ENCODE measurements at regions not wholly inside any gene's neighbourhood (a gene's known extent, or its start where the extent isn't known, plus 50 kb on each side); places are given as distances from the start of the nearest gene placed in this dataset.

DNA sequence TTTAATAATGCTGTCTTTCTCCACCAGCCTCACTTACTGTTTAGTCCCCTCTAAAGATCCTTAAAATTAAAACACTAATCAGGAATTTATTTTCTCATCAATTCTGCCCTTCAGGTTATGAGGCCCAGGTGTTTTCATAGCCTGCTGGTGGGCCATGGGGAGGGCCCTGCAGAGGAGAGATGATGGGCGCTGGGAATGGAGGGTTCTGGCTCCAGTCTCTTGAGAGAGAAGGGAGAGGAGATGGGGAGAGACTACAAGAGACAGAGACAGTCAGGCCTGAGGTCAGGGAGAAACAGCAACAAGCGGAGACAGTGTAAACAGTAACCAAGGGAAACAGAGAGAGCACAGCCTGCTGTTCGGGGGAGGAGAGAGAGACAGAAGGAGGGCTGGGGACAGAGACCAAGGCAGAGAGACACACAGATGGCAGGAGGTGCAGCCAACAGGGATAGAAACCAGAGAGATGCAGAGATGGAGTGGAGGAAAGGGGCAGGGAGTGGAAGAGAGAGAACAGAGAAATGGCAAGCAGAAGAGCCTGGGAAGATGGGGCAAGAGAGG lies 187.3 kb upstream of the SYT13 start:
- Histone ChIP-seq H3K14ac (ENCODE audit: low read length in 2 of 2) (no peak overlapping the region), H3K18ac (ENCODE audit: low read depth in 1 of 2, low read length in 2 of 2) (peak overlapping the region in 1 of 2 experiments; percentile 48), H2AK5ac (ENCODE audit: low read length, severe bottlenecking) (no peak overlapping the region), H3K9ac (ENCODE audit: low read length) (no peak overlapping the region), H2BK120ac (ENCODE audit: low read depth, low read length) (peak overlapping the region; percentile 54), H3K23ac (ENCODE audit: low read length in 2 of 2) (no peak overlapping the region), H2BK12ac (ENCODE audit: low read length in 2 of 2) (peak overlapping the region in 1 of 2 experiments; percentile 37), H3K4me2 (ENCODE audit: low read length, poor library complexity, severe bottlenecking) (no peak overlapping the region), H3K9me3 (ENCODE audit: control insufficient read depth, low read length) (no peaks in the 10 kb centered on the region), H3K36me3 (ENCODE audit: control insufficient read depth in 1 of 2, insufficient read depth in 2 of 2, low read depth in 1 of 2, low read length in 2 of 2) (no peaks in the 10 kb centered on the region), H2BK5ac (ENCODE audit: low read depth, low read length, poor library complexity, severe bottlenecking) (no peak overlapping the region), H4K8ac (ENCODE audit: low read length) (no peak overlapping the region), H3K4me3 (ENCODE audit: insufficient read depth in 1 of 2, low read depth in 1 of 2, low read length in 2 of 2) (no peak overlapping the region), H3K79me1 (replicated peaks; ENCODE audit: low read length, poor library complexity, severe bottlenecking) (no peaks in the 10 kb centered on the region), H3K27ac (ENCODE audit: low read length, poor library complexity, severe bottlenecking) (no peak overlapping the region), H2AFZ (ENCODE audit: low read depth, low read length) (no peak overlapping the region), H3K27me3 (ENCODE audit: control insufficient read depth in 1 of 2, insufficient read depth in 1 of 2, low read length in 2 of 2) (peaks cover 17 to 51% of the 10 kb centered on the region in 2 experiments), H2BK15ac (ENCODE audit: low read depth, poor library complexity, severe bottlenecking) (no peak overlapping the region), H3K4me1 (ENCODE audit: control insufficient read depth, insufficient read depth, low read depth, low read length) (peaks cover 11% of the 10 kb centered on the region), H4K91ac (ENCODE audit: low read length) (no peak overlapping the region), H3K4ac (ENCODE audit: low read depth in 1 of 2, low read length in 2 of 2) (no peak overlapping the region)
- DNase-seq: peak; percentile 73
- WGBS: 20% methylated on average over 3 of the region's 3 CpGs

DNA sequence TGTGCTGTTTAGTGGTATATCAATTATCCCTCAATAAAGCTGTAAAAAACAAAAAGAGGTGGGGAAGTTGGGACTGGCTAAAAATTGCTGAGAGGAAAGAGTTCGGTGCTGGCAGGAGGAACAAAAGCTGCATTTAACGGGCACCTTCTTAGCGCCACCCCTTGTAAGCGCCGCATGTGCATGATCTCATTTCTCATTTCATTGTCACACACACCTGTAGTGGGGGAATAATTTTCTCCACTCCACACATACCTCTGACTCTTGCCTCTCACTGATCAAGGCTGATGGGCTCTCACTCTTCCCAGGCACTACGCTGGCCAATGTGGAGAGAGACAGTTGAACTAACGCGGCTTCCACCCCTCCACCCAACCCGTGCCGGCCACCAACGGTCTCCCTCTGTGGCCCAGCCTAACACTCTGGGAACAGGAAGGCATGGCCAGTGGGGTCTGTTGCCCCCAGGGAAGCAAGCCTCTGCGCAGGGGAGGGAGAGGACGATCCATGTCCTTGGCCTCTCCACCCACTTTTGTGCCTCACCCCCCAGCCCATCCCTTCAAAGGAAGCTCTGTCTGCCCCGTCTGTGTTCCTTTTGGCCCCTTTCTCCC lies 186.7 kb upstream of the SYT13 start:
- H3K4me2 ChIP-seq (ENCODE audit: low read length, poor library complexity, severe bottlenecking): no peak overlapping the region
- H2AFZ ChIP-seq (ENCODE audit: low read depth, low read length): no peak overlapping the region
- H2BK5ac ChIP-seq (ENCODE audit: low read depth, low read length, poor library complexity, severe bottlenecking): no peak overlapping the region
- H3K27ac ChIP-seq (ENCODE audit: low read length, poor library complexity, severe bottlenecking): no peak overlapping the region
- no peak overlapping the region for H3K4ac ChIP-seq (ENCODE audit: low read depth in 1 of 2, low read length in 2 of 2)
- no peak overlapping the region for H3K4me3 ChIP-seq (ENCODE audit: insufficient read depth in 1 of 2, low read depth in 1 of 2, low read length in 2 of 2)
- no peak overlapping the region for H2BK15ac ChIP-seq (ENCODE audit: low read depth, poor library complexity, severe bottlenecking)
- peaks cover 16% of the 10 kb centered on the region for H3K4me1 ChIP-seq (ENCODE audit: control insufficient read depth, insufficient read depth, low read depth, low read length)
- WGBS: 85% methylated on average over 14 of the region's 14 CpGs
- no peak overlapping the region for H4K91ac ChIP-seq (ENCODE audit: low read length)
- H4K8ac ChIP-seq (ENCODE audit: low read length): no peak overlapping the region
- no peaks in the 10 kb centered on the region for H3K36me3 ChIP-seq (ENCODE audit: control insufficient read depth in 1 of 2, insufficient read depth in 2 of 2, low read depth in 1 of 2, low read length in 2 of 2)
- H3K23ac ChIP-seq (ENCODE audit: low read length in 2 of 2): no peak overlapping the region
- no peaks in the 10 kb centered on the region for H3K9me3 ChIP-seq (ENCODE audit: control insufficient read depth, low read length)
- H3K18ac ChIP-seq (ENCODE audit: low read depth in 1 of 2, low read length in 2 of 2): peak overlapping the region in 1 of 2 experiments; percentile 48
- no peak overlapping the region for H2BK12ac ChIP-seq (ENCODE audit: low read length in 2 of 2)
- peaks cover 14 to 45% of the 10 kb centered on the region in 2 experiments for H3K27me3 ChIP-seq (ENCODE audit: control insufficient read depth in 1 of 2, insufficient read depth in 1 of 2, low read length in 2 of 2)
- H2BK120ac ChIP-seq (ENCODE audit: low read depth, low read length): peak overlapping the region; percentile 54
- no peak overlapping the region for H2AK5ac ChIP-seq (ENCODE audit: low read length, severe bottlenecking)
- no peak overlapping the region for H3K9ac ChIP-seq (ENCODE audit: low read length)
- no peak overlapping the region for H3K14ac ChIP-seq (ENCODE audit: low read length in 2 of 2)
- no peak for DNase-seq
- H3K79me1 ChIP-seq (replicated peaks; ENCODE audit: low read length, poor library complexity, severe bottlenecking): no peaks in the 10 kb centered on the region

DNA sequence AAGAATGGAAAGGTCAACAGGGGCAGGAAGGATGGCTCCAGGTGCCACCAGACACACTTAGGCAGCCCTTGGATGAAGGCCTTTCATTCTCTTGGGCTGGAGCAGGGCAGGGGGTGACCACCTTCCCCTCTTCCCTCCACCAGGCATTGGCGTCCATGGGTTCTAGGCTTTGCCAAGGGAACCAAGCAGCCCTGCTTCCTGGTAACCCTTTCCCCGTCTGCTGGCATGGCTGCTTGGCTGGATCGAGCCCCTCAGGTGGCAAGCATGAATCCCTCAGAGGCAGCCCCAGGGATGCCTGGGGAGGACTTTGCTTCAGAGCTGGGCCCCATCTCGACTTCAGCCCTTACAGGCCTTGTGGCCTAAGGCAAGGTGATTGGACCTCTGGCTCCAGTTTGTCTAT lies 185.1 kb upstream of the SYT13 start:
- Histone ChIP-seq H2AFZ (ENCODE audit: low read depth, low read length) (no peak overlapping the region), H2BK120ac (ENCODE audit: low read depth, low read length) (no peak overlapping the region), H3K4me3 (ENCODE audit: insufficient read depth in 1 of 2, low read depth in 1 of 2, low read length in 2 of 2) (no peak overlapping the region), H3K18ac (ENCODE audit: low read depth in 1 of 2, low read length in 2 of 2) (no peak overlapping the region), H3K14ac (ENCODE audit: low read length in 2 of 2) (peak overlapping the region in 1 of 2 experiments; percentile 12), H4K8ac (ENCODE audit: low read length) (no peak overlapping the region), H3K27me3 (ENCODE audit: control insufficient read depth in 1 of 2, insufficient read depth in 1 of 2, low read length in 2 of 2) (peaks cover 3 to 33% of the 10 kb centered on the region in 2 experiments), H3K23ac (ENCODE audit: low read length in 2 of 2) (no peak overlapping the region), H3K4me1 (ENCODE audit: control insufficient read depth, insufficient read depth, low read depth, low read length) (peaks cover 21% of the 10 kb centered on the region), H3K36me3 (ENCODE audit: control insufficient read depth in 1 of 2, insufficient read depth in 2 of 2, low read depth in 1 of 2, low read length in 2 of 2) (no peaks in the 10 kb centered on the region), H3K27ac (ENCODE audit: low read length, poor library complexity, severe bottlenecking) (no peak overlapping the region), H4K91ac (ENCODE audit: low read length) (no peak overlapping the region), H3K4me2 (ENCODE audit: low read length, poor library complexity, severe bottlenecking) (no peak overlapping the region), H2BK12ac (ENCODE audit: low read length in 2 of 2) (no peak overlapping the region), H2BK15ac (ENCODE audit: low read depth, poor library complexity, severe bottlenecking) (no peak overlapping the region), H3K9ac (ENCODE audit: low read length) (no peak overlapping the region), H3K9me3 (ENCODE audit: control insufficient read depth, low read length) (no peaks in the 10 kb centered on the region), H2AK5ac (ENCODE audit: low read length, severe bottlenecking) (no peak overlapping the region), H2BK5ac (ENCODE audit: low read depth, low read length, poor library complexity, severe bottlenecking) (no peak overlapping the region), H3K4ac (ENCODE audit: low read depth in 1 of 2, low read length in 2 of 2) (no peak overlapping the region), H3K79me1 (replicated peaks; ENCODE audit: low read length, poor library complexity, severe bottlenecking) (no peaks in the 10 kb centered on the region)
- DNase-seq: no peak
- WGBS: 90% methylated on average over 4 of the region's 4 CpGs

DNA sequence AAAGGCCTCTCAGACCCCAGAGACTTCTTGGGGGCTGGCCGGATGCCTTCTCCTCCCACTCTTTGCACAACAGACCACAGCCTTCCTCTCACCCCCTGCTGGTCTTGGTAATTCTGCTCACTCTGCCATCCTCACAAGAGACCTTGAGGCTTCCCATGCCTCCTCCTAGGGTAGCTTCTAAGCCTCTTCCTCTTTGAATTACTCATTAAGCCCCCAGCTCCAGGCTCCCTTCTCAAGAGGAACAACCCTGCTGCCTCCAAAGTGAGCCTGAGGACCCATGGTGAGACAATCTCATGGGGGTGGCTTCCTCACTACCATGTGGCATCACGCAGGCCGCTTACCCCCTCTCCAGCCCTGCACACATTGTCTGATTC lies 184.6 kb upstream of the SYT13 start:
- no peak overlapping the region for H4K8ac ChIP-seq (ENCODE audit: low read length)
- no peak overlapping the region for H2BK5ac ChIP-seq (ENCODE audit: low read depth, low read length, poor library complexity, severe bottlenecking)
- peaks cover 3 to 33% of the 10 kb centered on the region in 2 experiments for H3K27me3 ChIP-seq (ENCODE audit: control insufficient read depth in 1 of 2, insufficient read depth in 1 of 2, low read length in 2 of 2)
- H3K9ac ChIP-seq (ENCODE audit: low read length): no peak overlapping the region
- no peak overlapping the region for H3K27ac ChIP-seq (ENCODE audit: low read length, poor library complexity, severe bottlenecking)
- no peak for DNase-seq
- H3K9me3 ChIP-seq (ENCODE audit: control insufficient read depth, low read length): no peaks in the 10 kb centered on the region
- H3K23ac ChIP-seq (ENCODE audit: low read length in 2 of 2): no peak overlapping the region
- no peak overlapping the region for H3K14ac ChIP-seq (ENCODE audit: low read length in 2 of 2)
- no peak overlapping the region for H4K91ac ChIP-seq (ENCODE audit: low read length)
- 63% methylated on average over 1 of the region's 3 CpGs for WGBS
- H2BK12ac ChIP-seq (ENCODE audit: low read length in 2 of 2): no peak overlapping the region
- no peak overlapping the region for H3K4me2 ChIP-seq (ENCODE audit: low read length, poor library complexity, severe bottlenecking)
- H3K4me3 ChIP-seq (ENCODE audit: insufficient read depth in 1 of 2, low read depth in 1 of 2, low read length in 2 of 2): no peak overlapping the region
- H2BK15ac ChIP-seq (ENCODE audit: low read depth, poor library complexity, severe bottlenecking): no peak overlapping the region
- no peak overlapping the region for H2AK5ac ChIP-seq (ENCODE audit: low read length, severe bottlenecking)
- peaks cover 21% of the 10 kb centered on the region for H3K4me1 ChIP-seq (ENCODE audit: control insufficient read depth, insufficient read depth, low read depth, low read length)
- H2AFZ ChIP-seq (ENCODE audit: low read depth, low read length): no peak overlapping the region
- no peak overlapping the region for H3K18ac ChIP-seq (ENCODE audit: low read depth in 1 of 2, low read length in 2 of 2)
- H3K79me1 ChIP-seq (replicated peaks; ENCODE audit: low read length, poor library complexity, severe bottlenecking): no peaks in the 10 kb centered on the region
- no peaks in the 10 kb centered on the region for H3K36me3 ChIP-seq (ENCODE audit: control insufficient read depth in 1 of 2, insufficient read depth in 2 of 2, low read depth in 1 of 2, low read length in 2 of 2)
- no peak overlapping the region for H2BK120ac ChIP-seq (ENCODE audit: low read depth, low read length)
- H3K4ac ChIP-seq (ENCODE audit: low read depth in 1 of 2, low read length in 2 of 2): no peak overlapping the region
